ENCODE measurements at regions not wholly inside any gene's neighbourhood (a gene's known extent, or its start where the extent isn't known, plus 50 kb on each side); places are given as distances from the start of the nearest gene placed in this dataset.

DNA sequence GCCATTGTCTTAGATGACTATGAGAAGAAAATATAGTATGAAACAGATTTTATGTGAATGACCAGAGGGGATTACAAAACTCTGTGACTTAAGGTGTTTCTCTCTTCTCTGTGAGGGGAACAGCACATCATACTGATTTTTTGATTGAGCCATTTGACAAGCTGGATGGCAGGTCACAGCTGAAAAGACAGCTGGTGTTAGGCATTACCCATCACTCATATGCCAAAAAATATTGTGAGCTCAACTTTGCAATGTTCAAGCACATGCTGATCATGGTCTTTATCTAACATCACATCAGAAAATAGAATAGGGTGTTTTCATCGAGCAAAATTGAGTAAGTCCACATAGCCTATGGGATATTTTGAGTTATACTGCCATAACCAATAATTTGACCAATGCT lies 86.7 kb upstream of the TECRL start:
- Histone ChIP-seq H3K27me3 (replicated peaks in 1 of 4; ENCODE audit: control extremely low read depth in 1 of 4, control insufficient read depth in 3 of 4, insufficient read depth in 4 of 4, low read length in 3 of 4) (no peaks in the 10 kb centered on the region), H3K36me3 (replicated peaks in 1 of 2; ENCODE audit: control extremely low read depth in 1 of 2, control insufficient read depth in 1 of 2, extremely low read depth in 1 of 2, insufficient read depth in 2 of 2, low read length in 1 of 2) (no peaks in the 10 kb centered on the region), H3K4me1 (ENCODE audit: control insufficient read depth in 2 of 2, insufficient read depth in 2 of 2, low read length in 2 of 2) (no peaks in the 10 kb centered on the region), H3K9ac (ENCODE audit: low read length) (no peak overlapping the region), H4K20me1 (ENCODE audit: control insufficient read depth, insufficient read depth, low read length, poor library complexity, severe bottlenecking) (no peaks in the 10 kb centered on the region), H3K79me2 (ENCODE audit: control insufficient read depth, insufficient read depth, low read length) (no peaks in the 10 kb centered on the region), H2AFZ (ENCODE audit: insufficient read depth, low read depth, low read length, poor library complexity, severe bottlenecking) (no peak overlapping the region), H3K4me3 (ENCODE audit: control extremely low read depth in 1 of 5, extremely low read depth in 1 of 5, insufficient read depth in 1 of 5, low read depth in 2 of 5, low read length in 4 of 5) (no peak overlapping the region), H3K27ac (ENCODE audit: low read length in 2 of 2) (no peak overlapping the region), H3K4me2 (replicated peaks; ENCODE audit: low read depth, low read length, poor library complexity, severe bottlenecking) (no peak overlapping the region), H3K9me3 (ENCODE audit: control extremely low read depth in 1 of 3, control insufficient read depth in 2 of 3, insufficient read depth in 1 of 3, low read length in 2 of 3) (no peaks in the 10 kb centered on the region)
- TF ChIP-seq EZH2 (IDR thresholded peaks at IDR 0.05; ENCODE audit: borderline replicate concordance, insufficient read depth, low read depth, low read length, poor library complexity, severe bottlenecking), result no peak
- TF ChIP-seq, protein P1, sequence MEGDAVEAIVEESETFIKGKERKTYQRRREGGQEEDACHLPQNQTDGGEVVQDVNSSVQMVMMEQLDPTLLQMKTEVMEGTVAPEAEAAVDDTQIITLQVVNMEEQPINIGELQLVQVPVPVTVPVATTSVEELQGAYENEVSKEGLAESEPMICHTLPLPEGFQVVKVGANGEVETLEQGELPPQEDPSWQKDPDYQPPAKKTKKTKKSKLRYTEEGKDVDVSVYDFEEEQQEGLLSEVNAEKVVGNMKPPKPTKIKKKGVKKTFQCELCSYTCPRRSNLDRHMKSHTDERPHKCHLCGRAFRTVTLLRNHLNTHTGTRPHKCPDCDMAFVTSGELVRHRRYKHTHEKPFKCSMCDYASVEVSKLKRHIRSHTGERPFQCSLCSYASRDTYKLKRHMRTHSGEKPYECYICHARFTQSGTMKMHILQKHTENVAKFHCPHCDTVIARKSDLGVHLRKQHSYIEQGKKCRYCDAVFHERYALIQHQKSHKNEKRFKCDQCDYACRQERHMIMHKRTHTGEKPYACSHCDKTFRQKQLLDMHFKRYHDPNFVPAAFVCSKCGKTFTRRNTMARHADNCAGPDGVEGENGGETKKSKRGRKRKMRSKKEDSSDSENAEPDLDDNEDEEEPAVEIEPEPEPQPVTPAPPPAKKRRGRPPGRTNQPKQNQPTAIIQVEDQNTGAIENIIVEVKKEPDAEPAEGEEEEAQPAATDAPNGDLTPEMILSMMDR (IDR thresholded peaks at IDR 0.05), result no peak
- H3K27me3 Mint-ChIP-seq, result no peaks in the 10 kb centered on the region
- H3K4me1 Mint-ChIP-seq, result no peaks in the 10 kb centered on the region
- no peak overlapping the region for H3K27ac Mint-ChIP-seq
- POLR2A ChIA-PET, result no interaction called here
- CTCF ChIA-PET, result no interaction called here
- no peak for DNase-seq
- WGBS (ENCODE audit: insufficient coverage), result no CpG with 5 or more reads among the region's 1 CpG
- no peak for ATAC-seq (ENCODE audit: low read depth)
- H3K4me3 Mint-ChIP-seq, result no peak overlapping the region
- H3K9me3 Mint-ChIP-seq (ENCODE audit: insufficient read depth), result no peaks in the 10 kb centered on the region
- intact Hi-C loops (cut with micrococcal nuclease), result no loop called here

DNA sequence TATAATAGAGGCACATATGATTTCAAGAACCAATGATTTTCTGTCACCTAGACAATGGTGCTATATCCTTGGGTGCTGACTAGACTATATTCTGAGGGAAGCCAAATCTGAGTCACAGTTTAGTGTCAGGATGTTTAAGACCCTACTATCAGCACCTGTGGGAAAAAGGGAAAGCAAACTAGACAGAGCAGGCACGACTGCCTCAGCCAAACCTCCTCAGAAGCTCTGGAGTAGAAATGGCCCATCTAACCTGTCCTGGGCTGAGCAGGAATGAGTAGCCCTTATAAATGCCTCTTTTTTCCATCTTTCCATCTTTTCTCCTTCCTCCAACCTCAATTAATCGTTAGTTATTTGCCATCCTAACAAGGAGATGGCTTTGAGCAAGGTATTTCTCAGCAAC lies 80.4 kb upstream of the TECRL start:
- no peaks in the 10 kb centered on the region for H4K20me1 ChIP-seq (ENCODE audit: control insufficient read depth, insufficient read depth, low read length, poor library complexity, severe bottlenecking)
- H3K27ac ChIP-seq (ENCODE audit: low read length in 2 of 2), result no peak overlapping the region
- no peaks in the 10 kb centered on the region for H3K27me3 Mint-ChIP-seq
- intact Hi-C loops (cut with micrococcal nuclease), result no loop called here
- H3K9me3 Mint-ChIP-seq (ENCODE audit: insufficient read depth), result no peaks in the 10 kb centered on the region
- ATAC-seq (ENCODE audit: low read depth) (no peak), DNase-seq (no peak)
- no peaks in the 10 kb centered on the region for H3K4me1 Mint-ChIP-seq
- no peak overlapping the region for H3K9ac ChIP-seq (ENCODE audit: low read length)
- H3K4me3 Mint-ChIP-seq, result no peak overlapping the region
- H3K4me3 ChIP-seq (ENCODE audit: control extremely low read depth in 1 of 5, extremely low read depth in 1 of 5, insufficient read depth in 1 of 5, low read depth in 2 of 5, low read length in 4 of 5), result no peak overlapping the region
- TF ChIP-seq EZH2 (IDR thresholded peaks at IDR 0.05; ENCODE audit: borderline replicate concordance, insufficient read depth, low read depth, low read length, poor library complexity, severe bottlenecking), result no peak
- TF ChIP-seq, protein P1 (IDR thresholded peaks at IDR 0.05), result no peak
- no peaks in the 10 kb centered on the region for H3K36me3 ChIP-seq (replicated peaks in 1 of 2; ENCODE audit: control extremely low read depth in 1 of 2, control insufficient read depth in 1 of 2, extremely low read depth in 1 of 2, insufficient read depth in 2 of 2, low read length in 1 of 2)
- no peak overlapping the region for H3K27ac Mint-ChIP-seq
- no peak overlapping the region for H2AFZ ChIP-seq (ENCODE audit: insufficient read depth, low read depth, low read length, poor library complexity, severe bottlenecking)
- POLR2A ChIA-PET, result no interaction called here
- no peaks in the 10 kb centered on the region for H3K4me1 ChIP-seq (ENCODE audit: control insufficient read depth in 2 of 2, insufficient read depth in 2 of 2, low read length in 2 of 2)
- CTCF ChIA-PET, result no interaction called here
- H3K9me3 ChIP-seq (ENCODE audit: control extremely low read depth in 1 of 3, control insufficient read depth in 2 of 3, insufficient read depth in 1 of 3, low read length in 2 of 3), result no peaks in the 10 kb centered on the region
- no peaks in the 10 kb centered on the region for H3K27me3 ChIP-seq (replicated peaks in 1 of 4; ENCODE audit: control extremely low read depth in 1 of 4, control insufficient read depth in 3 of 4, insufficient read depth in 4 of 4, low read length in 3 of 4)
- no peak overlapping the region for H3K4me2 ChIP-seq (replicated peaks; ENCODE audit: low read depth, low read length, poor library complexity, severe bottlenecking)
- no peaks in the 10 kb centered on the region for H3K79me2 ChIP-seq (ENCODE audit: control insufficient read depth, insufficient read depth, low read length)
- WGBS (ENCODE audit: insufficient coverage), result 25% methylated on average over 1 of the region's 2 CpGs

Data from B cell (primary cell).